ENCODE measurements at regions not wholly inside any gene's neighbourhood (a gene's known extent, or its start where the extent isn't known, plus 50 kb on each side); places are given as distances from the start of the nearest gene placed in this dataset.

- Histone ChIP-seq H3K9me3 (ENCODE audit: control insufficient read depth in 2 of 2, low read length in 2 of 2) (no peaks in the 10 kb centered on the region), H3K27me3 (ENCODE audit: control insufficient read depth in 2 of 2, insufficient read depth in 2 of 2, low read length in 2 of 2) (no peaks in the 10 kb centered on the region), H3K4me1 (ENCODE audit: control insufficient read depth in 2 of 2, insufficient read depth in 2 of 2, low read length in 2 of 2) (no peaks in the 10 kb centered on the region), H3K27ac (ENCODE audit: low read depth in 2 of 2, low read length in 2 of 2) (no peak overlapping the region), H3K4me3 (ENCODE audit: low read length in 2 of 2) (no peak overlapping the region), H3K9ac (ENCODE audit: low read depth in 1 of 2, low read length in 2 of 2) (no peak overlapping the region), H3K36me3 (ENCODE audit: control insufficient read depth in 2 of 2, insufficient read depth in 2 of 2, low read length in 2 of 2) (no peaks in the 10 kb centered on the region)
Observed at GRCh38 chr10:61028861-61029361, 84.9 kb upstream of the RHOBTB1 start.

GRCh38 chr10:61024856-61025201 lies 80.8 kb upstream of the RHOBTB1 start:
- no peak overlapping the region for H3K4me3 ChIP-seq (ENCODE audit: low read length in 2 of 2)
- H3K4me1 ChIP-seq (ENCODE audit: control insufficient read depth in 2 of 2, insufficient read depth in 2 of 2, low read length in 2 of 2), result no peaks in the 10 kb centered on the region
- no peak overlapping the region for H3K9ac ChIP-seq (ENCODE audit: low read depth in 1 of 2, low read length in 2 of 2)
- H3K27ac ChIP-seq (ENCODE audit: low read depth in 2 of 2, low read length in 2 of 2), result no peak overlapping the region
- H3K27me3 ChIP-seq (ENCODE audit: control insufficient read depth in 2 of 2, insufficient read depth in 2 of 2, low read length in 2 of 2), result no peaks in the 10 kb centered on the region
- no peaks in the 10 kb centered on the region for H3K9me3 ChIP-seq (ENCODE audit: control insufficient read depth in 2 of 2, low read length in 2 of 2)
- no peaks in the 10 kb centered on the region for H3K36me3 ChIP-seq (ENCODE audit: control insufficient read depth in 2 of 2, insufficient read depth in 2 of 2, low read length in 2 of 2)

- Histone ChIP-seq H3K4me3 (ENCODE audit: low read length in 2 of 2) (no peak overlapping the region), H3K4me1 (ENCODE audit: control insufficient read depth in 2 of 2, insufficient read depth in 2 of 2, low read length in 2 of 2) (no peaks in the 10 kb centered on the region), H3K27me3 (ENCODE audit: control insufficient read depth in 2 of 2, insufficient read depth in 2 of 2, low read length in 2 of 2) (no peaks in the 10 kb centered on the region), H3K36me3 (ENCODE audit: control insufficient read depth in 2 of 2, insufficient read depth in 2 of 2, low read length in 2 of 2) (no peaks in the 10 kb centered on the region), H3K9me3 (ENCODE audit: control insufficient read depth in 2 of 2, low read length in 2 of 2) (no peaks in the 10 kb centered on the region), H3K9ac (ENCODE audit: low read depth in 1 of 2, low read length in 2 of 2) (no peak overlapping the region), H3K27ac (ENCODE audit: low read depth in 2 of 2, low read length in 2 of 2) (no peak overlapping the region)
Observed at GRCh38 chr10:61024151-61024855, 80.3 kb upstream of the RHOBTB1 start.

GRCh38 chr10:61023053-61023452 lies 79.1 kb upstream of the RHOBTB1 start:
- Histone ChIP-seq H3K4me1 (ENCODE audit: control insufficient read depth in 2 of 2, insufficient read depth in 2 of 2, low read length in 2 of 2) (no peaks in the 10 kb centered on the region), H3K9me3 (ENCODE audit: control insufficient read depth in 2 of 2, low read length in 2 of 2) (no peaks in the 10 kb centered on the region), H3K27ac (ENCODE audit: low read depth in 2 of 2, low read length in 2 of 2) (no peak overlapping the region), H3K36me3 (ENCODE audit: control insufficient read depth in 2 of 2, insufficient read depth in 2 of 2, low read length in 2 of 2) (no peaks in the 10 kb centered on the region), H3K4me3 (ENCODE audit: low read length in 2 of 2) (no peak overlapping the region), H3K9ac (ENCODE audit: low read depth in 1 of 2, low read length in 2 of 2) (no peak overlapping the region), H3K27me3 (ENCODE audit: control insufficient read depth in 2 of 2, insufficient read depth in 2 of 2, low read length in 2 of 2) (no peaks in the 10 kb centered on the region)

- no peaks in the 10 kb centered on the region for H3K9me3 ChIP-seq (ENCODE audit: control insufficient read depth in 2 of 2, low read length in 2 of 2)
- no peaks in the 10 kb centered on the region for H3K36me3 ChIP-seq (ENCODE audit: control insufficient read depth in 2 of 2, insufficient read depth in 2 of 2, low read length in 2 of 2)
- no peak overlapping the region for H3K4me3 ChIP-seq (ENCODE audit: low read length in 2 of 2)
- H3K27me3 ChIP-seq (ENCODE audit: control insufficient read depth in 2 of 2, insufficient read depth in 2 of 2, low read length in 2 of 2), result no peaks in the 10 kb centered on the region
- H3K27ac ChIP-seq (ENCODE audit: low read depth in 2 of 2, low read length in 2 of 2), result no peak overlapping the region
- H3K9ac ChIP-seq (ENCODE audit: low read depth in 1 of 2, low read length in 2 of 2), result no peak overlapping the region
- H3K4me1 ChIP-seq (ENCODE audit: control insufficient read depth in 2 of 2, insufficient read depth in 2 of 2, low read length in 2 of 2), result no peaks in the 10 kb centered on the region
Observed at GRCh38 chr10:61021926-61022325, 77.9 kb upstream of the RHOBTB1 start.

- Histone ChIP-seq H3K4me3 (ENCODE audit: low read length in 2 of 2) (no peak overlapping the region), H3K36me3 (ENCODE audit: control insufficient read depth in 2 of 2, insufficient read depth in 2 of 2, low read length in 2 of 2) (no peaks in the 10 kb centered on the region), H3K9me3 (ENCODE audit: control insufficient read depth in 2 of 2, low read length in 2 of 2) (no peaks in the 10 kb centered on the region), H3K9ac (ENCODE audit: low read depth in 1 of 2, low read length in 2 of 2) (no peak overlapping the region), H3K27ac (ENCODE audit: low read depth in 2 of 2, low read length in 2 of 2) (no peak overlapping the region), H3K4me1 (ENCODE audit: control insufficient read depth in 2 of 2, insufficient read depth in 2 of 2, low read length in 2 of 2) (no peaks in the 10 kb centered on the region), H3K27me3 (ENCODE audit: control insufficient read depth in 2 of 2, insufficient read depth in 2 of 2, low read length in 2 of 2) (no peaks in the 10 kb centered on the region)
Observed at GRCh38 chr10:61020420-61021158, 76.6 kb upstream of the RHOBTB1 start.

- no peak overlapping the region for H3K4me3 ChIP-seq (ENCODE audit: low read length in 2 of 2)
- no peaks in the 10 kb centered on the region for H3K4me1 ChIP-seq (ENCODE audit: control insufficient read depth in 2 of 2, insufficient read depth in 2 of 2, low read length in 2 of 2)
- no peak overlapping the region for H3K27ac ChIP-seq (ENCODE audit: low read depth in 2 of 2, low read length in 2 of 2)
Observed at GRCh38 chr10:61018146-61018545, 74.2 kb upstream of the RHOBTB1 start.

GRCh38 chr10:61016630-61017029 lies 72.6 kb upstream of the RHOBTB1 start:
- Histone ChIP-seq H3K36me3 (ENCODE audit: control insufficient read depth in 2 of 2, insufficient read depth in 2 of 2, low read length in 2 of 2) (no peaks in the 10 kb centered on the region), H3K27ac (ENCODE audit: low read depth in 2 of 2, low read length in 2 of 2) (no peak overlapping the region), H3K9ac (ENCODE audit: low read depth in 1 of 2, low read length in 2 of 2) (no peak overlapping the region), H3K4me3 (ENCODE audit: low read length in 2 of 2) (no peak overlapping the region), H3K27me3 (ENCODE audit: control insufficient read depth in 2 of 2, insufficient read depth in 2 of 2, low read length in 2 of 2) (no peaks in the 10 kb centered on the region), H3K4me1 (ENCODE audit: control insufficient read depth in 2 of 2, insufficient read depth in 2 of 2, low read length in 2 of 2) (no peaks in the 10 kb centered on the region), H3K9me3 (ENCODE audit: control insufficient read depth in 2 of 2, low read length in 2 of 2) (no peaks in the 10 kb centered on the region)

More at GRCh38 chr10:61018146-61018545, 74.2 kb upstream of the RHOBTB1 start:
- Histone ChIP-seq H3K36me3 (ENCODE audit: control insufficient read depth in 2 of 2, insufficient read depth in 2 of 2, low read length in 2 of 2) (no peaks in the 10 kb centered on the region), H3K9ac (ENCODE audit: low read depth in 1 of 2, low read length in 2 of 2) (no peak overlapping the region), H3K9me3 (ENCODE audit: control insufficient read depth in 2 of 2, low read length in 2 of 2) (no peaks in the 10 kb centered on the region), H3K27me3 (ENCODE audit: control insufficient read depth in 2 of 2, insufficient read depth in 2 of 2, low read length in 2 of 2) (no peaks in the 10 kb centered on the region)

- no peaks in the 10 kb centered on the region for H3K9me3 ChIP-seq (ENCODE audit: control insufficient read depth in 2 of 2, low read length in 2 of 2)
- H3K9ac ChIP-seq (ENCODE audit: low read depth in 1 of 2, low read length in 2 of 2), result no peak overlapping the region
- no peaks in the 10 kb centered on the region for H3K4me1 ChIP-seq (ENCODE audit: control insufficient read depth in 2 of 2, insufficient read depth in 2 of 2, low read length in 2 of 2)
- H3K27ac ChIP-seq (ENCODE audit: low read depth in 2 of 2, low read length in 2 of 2), result no peak overlapping the region
- no peaks in the 10 kb centered on the region for H3K27me3 ChIP-seq (ENCODE audit: control insufficient read depth in 2 of 2, insufficient read depth in 2 of 2, low read length in 2 of 2)
- H3K4me3 ChIP-seq (ENCODE audit: low read length in 2 of 2), result no peak overlapping the region
- H3K36me3 ChIP-seq (ENCODE audit: control insufficient read depth in 2 of 2, insufficient read depth in 2 of 2, low read length in 2 of 2), result no peaks in the 10 kb centered on the region
Observed at GRCh38 chr10:61016007-61016406, 72.0 kb upstream of the RHOBTB1 start.

GRCh38 chr10:61010863-61011262 lies 66.9 kb upstream of the RHOBTB1 start:
- H3K4me3 ChIP-seq (ENCODE audit: low read length in 2 of 2), result no peak overlapping the region
- no peaks in the 10 kb centered on the region for H3K4me1 ChIP-seq (ENCODE audit: control insufficient read depth in 2 of 2, insufficient read depth in 2 of 2, low read length in 2 of 2)
- H3K9ac ChIP-seq (ENCODE audit: low read depth in 1 of 2, low read length in 2 of 2), result no peak overlapping the region
- no peaks in the 10 kb centered on the region for H3K9me3 ChIP-seq (ENCODE audit: control insufficient read depth in 2 of 2, low read length in 2 of 2)
- no peak overlapping the region for H3K27ac ChIP-seq (ENCODE audit: low read depth in 2 of 2, low read length in 2 of 2)
- H3K27me3 ChIP-seq (ENCODE audit: control insufficient read depth in 2 of 2, insufficient read depth in 2 of 2, low read length in 2 of 2), result no peaks in the 10 kb centered on the region
- no peaks in the 10 kb centered on the region for H3K36me3 ChIP-seq (ENCODE audit: control insufficient read depth in 2 of 2, insufficient read depth in 2 of 2, low read length in 2 of 2)
